Ovary (tissue), 7 donors: ENCODE measurements at regions not wholly inside any gene's neighbourhood (a gene's known extent, or its start where the extent isn't known, plus 50 kb on each side); places are given as distances from the start of the nearest gene placed in this dataset.

Experiments used
- DNase-seq, 5 donors: peaks; one replicate each; pipeline ENCODE4 v3.0.0-alpha.2; 2019 to 2020
- H3K27ac ChIP-seq, 2 donors: fragments of 200-600 bp; one replicate each; pipeline versions ENCODE4 v1.5.1 to v1.8.0; 2019 to 2022
- H3K27me3 ChIP-seq: fragments of 200-600 bp; one replicate; pipeline ENCODE4 v1.8.0; 2022
- H3K36me3 ChIP-seq: fragments of 200-600 bp; sonication (generic); one replicate; pipeline ENCODE4 v1.5.1; 2019
- H3K4me1 ChIP-seq: one replicate; pipeline ENCODE4 v1.8.1; 2013; ENCODE audit warnings: mild to moderate bottlenecking, moderate library complexity; ENCODE audit not compliant: insufficient read depth
- H3K4me3 ChIP-seq: fragments of 200-600 bp; sonication (generic); one replicate; pipeline ENCODE4 v1.5.1; 2017
- H3K9me3 ChIP-seq, 2 donors: fragments of 200-600 bp in 1 of 2; sonication (generic) in 1 of 2; one replicate each; pipeline versions ENCODE4 v1.5.1 to v1.8.1; 2013 to 2019; ENCODE audit warnings: mild to moderate bottlenecking in 1 of 2, moderate library complexity in 1 of 2
- EP300 ChIP-seq: sonication (generic); formaldehyde crosslinking; IDR thresholded peaks from one replicate; pipeline ENCODE4 v1.6.1; 2017; ENCODE audit warnings: antibody characterized with exemption
- POLR2A ChIP-seq: fragments of 450-650 bp; IDR thresholded peaks from one replicate; pipeline ENCODE4 v1.6.1; 2017; ENCODE audit warnings: antibody characterized with exemption, mild to moderate bottlenecking, moderate library complexity
- WGBS, 3 donors: extraction: QIAGEN DNeasy Blood & Tissue Kit in 1 of 3; methylation state at CpG; one replicate each; pipeline versions ENCODE4 v1.1.5 to v1.1.7; 2013 to 2017; 5-methylcytosine and 5-hydroxymethylcytosine counted together
- intact Hi-C, 4 donors: fragments of 100-400 bp; cut with DNase I; formaldehyde crosslinking; loops; one replicate each; pipeline versions ENCODE4 v1.11.0 to v1.15.1; 2022 to 2023
- TF ChIP-seq, protein P1 (sequence below), 3 donors: fragments of 450-650 bp in 2 of 3; fragments of 200-600 bp in 1 of 3; IDR thresholded peaks; one replicate each; pipeline versions ENCODE4 v1.5.1 to v1.8.0; 2016 to 2022; ENCODE audit warnings: antibody characterized with exemption in 3 of 3, mild to moderate bottlenecking in 1 of 3
- donor health status: DM: no; HTN: no; CAD: no; lungs with moderate emphysema.
- donor health status: DM: no; HTN: no; CAD: no.
- donor health status: Bipolar disorder and iron deficiency.
- donor health status: DM: no; HTN: no; CAD: no.
- donor health status: DM: yes; HTN: yes; CAD: no.

DNA sequence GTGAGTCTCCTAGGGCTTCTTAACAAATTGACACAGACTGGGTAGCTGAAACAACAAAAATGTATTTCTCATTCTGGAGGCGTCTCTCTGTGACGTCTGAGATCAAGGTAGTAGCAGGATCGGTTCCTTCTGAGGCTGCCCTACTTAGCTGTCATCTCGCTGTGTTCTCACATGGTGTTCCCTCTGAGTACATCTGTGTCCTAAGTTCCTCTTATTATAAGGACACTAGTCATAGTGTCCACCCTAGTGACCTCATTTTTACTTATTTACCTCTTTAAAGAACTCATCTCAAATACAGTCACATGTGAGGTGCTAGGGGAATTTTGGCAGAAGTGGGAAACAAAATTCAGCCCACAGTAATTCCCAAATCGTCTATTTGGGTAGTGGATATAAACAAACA lies 529.1 kb downstream of the NPIPA7 start:
- 59 to 75% (median 62%) methylated on average over 5 of the region's 5 CpGs for WGBS, 3 donors

DNA sequence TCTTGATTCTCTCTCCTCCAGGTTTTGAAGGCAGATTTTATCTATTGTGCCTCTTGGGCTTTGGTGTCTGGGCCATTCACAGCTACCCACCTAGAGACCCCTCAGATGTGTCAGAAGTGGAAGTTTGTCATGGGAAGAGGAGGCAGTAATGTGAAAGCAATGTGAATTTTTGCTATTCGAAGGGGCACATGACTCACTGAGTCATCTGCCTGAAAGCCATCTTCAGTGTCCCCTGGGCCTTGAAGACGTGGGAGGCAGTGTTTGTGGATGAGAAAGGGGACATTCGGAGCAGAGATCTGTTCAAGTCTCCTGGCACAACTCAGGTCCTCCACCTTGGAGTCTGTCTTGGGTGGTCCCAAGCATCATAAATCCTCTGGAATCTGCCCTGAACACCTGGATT lies 530.2 kb downstream of the NPIPA7 start:
- no peaks in the 10 kb centered on the region for H3K4me1 ChIP-seq
- TF ChIP-seq, protein P1, sequence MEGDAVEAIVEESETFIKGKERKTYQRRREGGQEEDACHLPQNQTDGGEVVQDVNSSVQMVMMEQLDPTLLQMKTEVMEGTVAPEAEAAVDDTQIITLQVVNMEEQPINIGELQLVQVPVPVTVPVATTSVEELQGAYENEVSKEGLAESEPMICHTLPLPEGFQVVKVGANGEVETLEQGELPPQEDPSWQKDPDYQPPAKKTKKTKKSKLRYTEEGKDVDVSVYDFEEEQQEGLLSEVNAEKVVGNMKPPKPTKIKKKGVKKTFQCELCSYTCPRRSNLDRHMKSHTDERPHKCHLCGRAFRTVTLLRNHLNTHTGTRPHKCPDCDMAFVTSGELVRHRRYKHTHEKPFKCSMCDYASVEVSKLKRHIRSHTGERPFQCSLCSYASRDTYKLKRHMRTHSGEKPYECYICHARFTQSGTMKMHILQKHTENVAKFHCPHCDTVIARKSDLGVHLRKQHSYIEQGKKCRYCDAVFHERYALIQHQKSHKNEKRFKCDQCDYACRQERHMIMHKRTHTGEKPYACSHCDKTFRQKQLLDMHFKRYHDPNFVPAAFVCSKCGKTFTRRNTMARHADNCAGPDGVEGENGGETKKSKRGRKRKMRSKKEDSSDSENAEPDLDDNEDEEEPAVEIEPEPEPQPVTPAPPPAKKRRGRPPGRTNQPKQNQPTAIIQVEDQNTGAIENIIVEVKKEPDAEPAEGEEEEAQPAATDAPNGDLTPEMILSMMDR (IDR thresholded peaks at IDR 0.05): no peak
- no peak for TF ChIP-seq POLR2A
- WGBS, 3 donors: 65 to 68% (median 67%) methylated on average over 3 of the region's 3 CpGs
- no peak overlapping the region for H3K27ac ChIP-seq
- H3K9me3 ChIP-seq: no peaks in the 10 kb centered on the region
- DNase-seq: no peak
- H3K36me3 ChIP-seq: no peaks in the 10 kb centered on the region
- intact Hi-C loops: no loop called here
- H3K4me3 ChIP-seq: no peak overlapping the region
- H3K27me3 ChIP-seq: no peaks in the 10 kb centered on the region

More for the DNA sequence above, 529.1 kb downstream of the NPIPA7 start:
- intact Hi-C loops: no loop called here
- no peaks in the 10 kb centered on the region for H3K36me3 ChIP-seq
- DNase-seq: no peak
- TF ChIP-seq EP300 (no peak), POLR2A (no peak)
- TF ChIP-seq, protein P1 (IDR thresholded peaks at IDR 0.05): no peak
- no peaks in the 10 kb centered on the region for H3K4me1 ChIP-seq
- peaks cover 0 to 3% of the 10 kb centered on the region in 2 donors for H3K9me3 ChIP-seq
- H3K4me3 ChIP-seq: no peak overlapping the region
- no peak overlapping the region for H3K27ac ChIP-seq
- H3K27me3 ChIP-seq: no peaks in the 10 kb centered on the region

DNA sequence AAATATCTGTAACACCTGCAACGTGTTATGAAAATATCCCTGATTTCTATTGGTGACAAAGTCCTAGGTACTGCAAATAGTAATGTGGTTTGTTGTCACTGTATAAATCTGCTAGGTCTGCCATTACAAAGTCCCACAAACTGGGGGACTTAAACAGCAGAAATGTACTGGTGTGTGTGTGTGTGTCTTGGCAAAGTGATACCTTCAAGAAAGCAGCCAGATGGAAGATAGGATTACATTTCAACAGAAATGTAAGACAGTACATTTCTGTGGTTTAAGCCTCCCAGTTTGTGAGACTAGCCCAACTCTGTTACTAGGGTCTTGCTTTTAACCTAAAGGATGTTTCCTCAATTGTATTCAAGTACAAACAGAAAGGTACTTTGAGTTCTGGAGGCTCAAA lies 531.7 kb downstream of the NPIPA7 start:
- Histone ChIP-seq H3K27me3 (no peaks in the 10 kb centered on the region), H3K4me1 (no peaks in the 10 kb centered on the region), H3K27ac (no peak overlapping the region), H3K4me3 (no peak overlapping the region), H3K9me3 (no peaks in the 10 kb centered on the region), H3K36me3 (no peaks in the 10 kb centered on the region)
- DNase-seq: no peak
- TF ChIP-seq POLR2A (no peak), EP300 (no peak)
- 66 to 81% (median 78%) methylated on average over 1 of the region's 1 CpG for WGBS, 3 donors
- intact Hi-C loops: no loop called here

DNA sequence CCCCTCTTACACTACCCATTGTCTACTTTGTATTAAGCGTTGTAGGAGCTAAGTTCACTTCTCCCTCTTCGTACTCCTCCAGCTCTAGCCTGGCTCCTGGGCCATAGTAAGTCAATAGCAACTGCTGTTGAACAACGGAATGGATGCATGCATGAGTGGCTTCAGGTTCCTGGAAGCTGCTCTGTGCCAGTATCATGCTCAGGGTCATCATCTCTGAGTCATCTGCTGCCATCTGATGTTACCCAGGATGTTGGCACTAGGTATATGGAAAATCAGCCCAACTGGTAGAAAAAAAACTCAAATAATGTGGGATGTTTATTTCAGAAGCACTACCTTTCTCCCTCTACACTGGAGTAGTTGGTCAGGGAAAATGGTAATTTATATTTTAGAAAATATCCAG lies 536.8 kb downstream of the NPIPA7 start:
- DNase-seq: no peak
- Histone ChIP-seq H3K36me3 (no peaks in the 10 kb centered on the region), H3K4me3 (no peak overlapping the region), H3K27ac (no peak overlapping the region), H3K27me3 (no peaks in the 10 kb centered on the region), H3K4me1 (no peaks in the 10 kb centered on the region), H3K9me3 (no peaks in the 10 kb centered on the region)
- intact Hi-C loops: no loop called here
- 70 to 85% (median 71%) methylated on average over 3 of the region's 3 CpGs for WGBS, 3 donors
- no peak for TF ChIP-seq POLR2A
- TF ChIP-seq EP300: no peak
- TF ChIP-seq, protein P1 (IDR thresholded peaks at IDR 0.05): no peak

DNA sequence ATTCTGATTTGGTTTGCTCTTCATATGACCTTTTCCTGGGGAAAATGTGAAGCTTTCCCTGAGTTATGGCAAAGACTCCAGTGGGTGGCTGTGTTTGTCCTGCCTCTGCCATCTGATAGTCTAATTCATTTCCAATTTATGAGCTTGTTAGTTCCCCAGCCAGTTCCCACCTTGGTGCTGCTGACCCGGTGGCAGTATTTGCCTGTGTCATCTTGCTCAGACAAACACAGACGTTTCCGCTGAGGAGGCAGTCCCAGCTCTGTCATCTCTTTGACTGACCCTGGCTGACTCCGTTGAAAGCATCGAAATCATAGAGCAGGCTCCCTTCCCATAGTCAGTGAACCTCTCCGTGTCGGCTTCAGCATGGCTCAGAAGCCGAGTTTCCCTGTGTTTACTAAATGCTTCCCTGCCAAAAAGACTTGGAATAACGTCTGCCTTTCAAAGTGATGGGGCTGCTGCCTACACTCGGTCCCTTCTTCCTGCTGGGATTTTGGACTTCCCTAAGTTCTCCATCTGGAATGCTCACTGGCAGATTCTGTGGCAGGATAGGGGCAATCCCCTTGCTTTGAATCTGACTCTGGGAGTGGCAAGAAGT lies 538.3 kb downstream of the NPIPA7 start:
- Histone ChIP-seq H3K27me3 (no peaks in the 10 kb centered on the region), H3K9me3 (no peaks in the 10 kb centered on the region), H3K4me1 (no peaks in the 10 kb centered on the region), H3K4me3 (no peak overlapping the region), H3K27ac (no peak overlapping the region), H3K36me3 (no peaks in the 10 kb centered on the region)
- TF ChIP-seq, protein P1 (IDR thresholded peaks at IDR 0.05): no peak
- TF ChIP-seq POLR2A: no peak
- TF ChIP-seq EP300: no peak
- DNase-seq: no peak
- intact Hi-C loops: no loop called here
- WGBS, 3 donors: 5 to 10% (median 7%) methylated on average over 10 of the region's 10 CpGs
